Stimulated activated CD4-positive, alpha-beta T cell treated with anti-CD3 and anti-CD28 coated beads, TNF-alpha, amount 100 ng/mL, for 1 hour (primary cell): ENCODE measurements at regions not wholly inside any gene's neighbourhood (a gene's known extent, or its start where the extent isn't known, plus 50 kb on each side); places are given as distances from the start of the nearest gene placed in this dataset.

Source experiments
- DNase-seq, 3 donors: peaks; one replicate each; pipeline ENCODE4 v3.0.0-alpha.2; 2020; ENCODE audit warnings: low read depth in 3 of 3, low spot score in 1 of 3

DNA sequence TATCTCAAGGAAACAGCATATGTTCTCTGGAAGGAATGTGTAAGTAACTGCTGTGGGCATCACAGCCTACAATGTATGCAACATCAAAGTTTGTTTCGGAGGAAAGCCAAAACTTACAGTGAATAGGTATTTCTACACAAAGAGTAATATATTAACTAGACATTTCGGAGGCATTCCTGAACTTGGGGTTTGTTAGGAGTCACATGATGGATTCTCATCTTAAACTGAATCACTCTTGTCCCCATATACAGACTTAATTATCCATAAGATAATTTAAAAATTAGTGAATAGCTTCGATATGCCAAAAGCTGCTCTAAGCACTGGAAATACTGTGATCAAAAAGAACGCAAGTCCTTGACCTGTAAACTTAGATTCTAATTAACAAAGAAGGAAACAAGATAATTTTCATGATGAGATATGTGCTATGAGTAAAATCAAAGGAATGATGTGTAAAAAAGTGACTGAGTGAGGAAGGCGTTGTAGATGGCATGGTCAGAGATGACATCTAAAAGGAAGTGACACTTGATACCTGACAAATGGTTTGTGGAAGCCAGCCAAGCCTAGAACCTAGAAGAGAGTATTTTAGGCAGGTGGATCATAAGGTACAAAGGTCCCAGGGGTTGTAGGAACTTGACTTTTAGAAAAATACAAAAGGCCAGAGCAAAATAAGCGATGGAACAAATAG lies 273.1 kb downstream of the MRPL39 start:
- DNase-seq, result no peak

DNA sequence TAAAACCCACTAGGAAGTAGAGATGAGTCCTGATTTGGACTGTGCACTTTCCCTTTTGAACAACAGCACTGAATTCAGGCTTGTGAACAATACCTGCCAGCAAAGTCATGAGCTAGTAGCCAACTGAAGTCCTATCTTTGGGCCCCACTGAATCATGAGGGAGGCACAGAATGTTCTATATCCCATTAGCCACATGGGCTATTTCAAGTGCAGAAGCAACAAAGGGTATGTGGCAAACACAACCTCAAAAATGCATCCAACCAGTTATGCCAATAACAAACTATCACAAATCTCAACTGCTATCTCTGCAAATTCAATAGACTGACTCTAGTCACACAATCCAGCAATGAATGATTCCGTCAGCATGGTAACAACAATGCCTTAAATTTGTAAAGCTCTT lies 276.0 kb downstream of the MRPL39 start:
- no peak for DNase-seq

DNA sequence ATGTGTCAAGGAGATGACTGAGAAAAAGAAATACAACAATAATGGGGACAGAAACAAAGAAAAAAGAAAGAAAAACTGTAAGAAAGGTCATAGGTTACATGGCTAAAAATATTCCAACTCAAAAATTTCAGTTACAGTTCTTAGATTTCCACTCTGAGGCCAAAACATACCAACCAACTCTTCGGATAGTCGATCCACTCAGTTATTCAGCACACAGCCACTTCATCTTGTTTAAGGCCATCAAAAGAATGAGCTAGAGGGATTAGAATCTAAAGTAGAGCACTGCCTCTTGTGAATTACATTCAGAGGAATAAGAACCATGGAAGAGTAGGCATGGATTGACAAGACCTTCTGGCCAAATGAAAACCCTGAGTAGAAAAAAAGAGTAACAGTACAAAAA lies 277.0 kb downstream of the MRPL39 start:
- DNase-seq, result no peak

DNA sequence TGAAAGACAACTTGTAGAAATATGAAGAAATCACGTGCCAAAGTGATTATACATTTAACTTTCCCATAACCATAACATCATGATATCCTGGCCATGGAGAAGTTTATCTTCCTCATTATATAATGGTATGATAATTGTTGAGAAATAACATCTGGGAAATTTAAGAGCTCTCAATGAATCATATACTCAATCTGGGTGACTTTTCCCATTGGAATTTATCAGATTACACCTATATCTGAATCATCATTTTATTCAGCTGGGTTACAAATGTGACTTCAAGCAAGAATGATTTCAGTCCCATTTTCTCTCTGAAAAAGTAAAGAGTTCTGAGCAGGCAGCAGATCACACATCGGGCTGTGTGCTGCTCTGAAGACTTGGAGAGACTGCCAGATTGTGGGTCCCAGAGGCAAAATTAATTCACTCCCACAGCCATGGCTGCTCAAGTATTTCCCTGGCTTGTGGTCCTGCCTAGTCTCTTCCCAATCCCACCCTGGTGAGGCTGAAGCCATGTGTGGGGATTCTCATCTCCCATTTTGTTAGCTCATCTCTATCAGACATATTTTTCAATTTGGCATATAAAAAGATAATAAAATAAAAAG lies 278.0 kb downstream of the MRPL39 start:
- no peak for DNase-seq

DNA sequence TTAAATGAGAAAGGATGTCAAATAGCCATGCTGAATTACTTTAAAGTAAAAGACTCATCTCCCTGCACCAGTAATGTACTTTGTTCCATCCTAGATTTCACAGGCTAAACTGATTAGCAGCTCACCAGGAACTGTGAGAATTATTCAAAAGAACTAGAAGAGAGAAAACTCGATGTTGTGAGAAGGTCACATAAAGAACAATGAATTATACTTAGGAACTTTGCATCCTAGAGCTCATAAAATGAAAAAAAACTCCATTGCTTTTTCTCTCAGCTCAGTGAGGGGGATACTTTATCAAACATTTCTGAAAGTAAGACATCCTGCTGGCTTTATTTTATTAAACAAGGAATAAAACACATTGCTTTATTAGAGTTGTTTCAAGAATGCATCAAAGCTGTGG lies 278.5 kb downstream of the MRPL39 start:
- no peak for DNase-seq

DNA sequence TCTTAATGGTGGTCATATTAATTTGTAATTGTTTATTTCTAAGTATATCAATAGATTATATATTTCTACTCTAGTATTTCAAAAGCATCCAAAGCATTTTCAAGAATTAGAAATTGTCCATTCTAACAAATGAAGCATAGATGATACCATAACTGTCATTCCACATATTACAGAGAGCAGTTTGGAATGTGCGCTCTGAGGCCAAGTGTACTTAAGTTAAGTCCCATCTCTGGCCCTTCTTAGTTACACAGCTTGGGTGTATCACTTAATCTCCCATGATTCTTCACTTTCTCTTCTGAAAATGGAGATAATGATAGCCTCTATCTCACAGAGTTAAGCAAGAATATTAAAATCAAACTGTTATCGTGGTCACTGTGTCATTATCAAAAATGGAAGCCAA lies 281.1 kb downstream of the MRPL39 start:
- DNase-seq, result no peak

DNA sequence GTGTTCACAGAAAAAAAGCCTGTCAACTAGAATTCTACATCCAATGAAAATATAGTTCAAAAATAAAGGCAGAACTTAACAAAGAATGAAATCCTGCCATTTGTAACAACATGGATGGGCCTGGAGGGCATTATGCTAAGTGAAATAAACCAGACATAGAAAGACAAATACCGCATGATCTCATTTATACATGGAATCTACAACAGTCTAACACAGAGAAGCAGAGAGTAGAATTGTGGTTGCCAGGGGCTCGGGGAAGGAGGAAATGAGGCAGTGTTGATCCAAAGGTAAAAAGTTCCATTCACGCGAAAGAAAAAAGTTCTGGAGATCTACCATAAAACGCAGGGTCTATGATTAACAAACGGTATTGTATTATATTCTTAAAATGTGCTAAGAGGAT lies 282.6 kb downstream of the MRPL39 start:
- no peak for DNase-seq

DNA sequence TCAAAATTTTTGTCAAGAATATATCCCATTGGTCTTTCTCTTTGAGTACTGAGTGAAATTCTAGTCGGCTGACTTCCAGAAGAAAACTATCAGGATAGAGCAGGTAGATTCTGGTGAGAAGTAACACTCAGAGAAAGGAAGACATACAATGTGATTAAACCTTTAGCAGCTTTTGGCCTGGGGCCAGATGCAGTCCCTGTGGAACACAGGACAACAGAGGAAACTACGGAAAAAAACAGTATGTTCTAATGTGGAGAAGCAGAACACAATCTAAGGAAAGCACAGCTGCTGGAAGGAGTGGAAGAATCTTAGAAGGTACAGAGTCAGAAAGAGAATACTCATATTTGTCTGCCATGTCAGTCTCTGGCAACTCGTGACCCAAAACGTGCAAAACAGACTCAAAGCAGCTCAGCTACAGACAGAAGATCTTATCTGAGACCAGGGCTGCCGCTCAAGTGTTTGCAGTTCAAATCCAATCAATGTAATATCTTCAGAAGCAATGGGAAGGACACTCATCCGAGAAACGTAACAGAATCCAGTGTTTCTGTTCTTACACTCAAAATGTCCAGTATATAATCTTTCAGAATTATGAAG lies 283.8 kb downstream of the MRPL39 start:
- no peak for DNase-seq

DNA sequence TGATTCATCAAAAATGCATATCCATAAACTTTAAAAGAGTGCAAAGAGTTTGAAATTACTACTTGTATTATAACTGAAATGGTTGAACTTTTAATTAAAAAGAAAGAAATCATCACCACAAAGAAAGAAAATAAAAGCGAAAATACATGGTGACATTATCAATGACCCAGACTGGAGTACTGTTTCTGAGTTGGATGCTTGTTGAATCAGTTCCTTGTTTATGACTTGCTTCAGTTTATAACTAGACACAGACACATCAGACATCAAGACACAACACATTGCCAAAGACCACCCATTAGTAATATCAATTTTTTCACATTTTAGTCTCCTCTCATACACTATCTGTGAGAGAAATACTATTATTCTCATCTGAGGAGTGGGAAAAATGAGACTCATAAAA lies 293.0 kb downstream of the MRPL39 start:
- DNase-seq, result no peak

DNA sequence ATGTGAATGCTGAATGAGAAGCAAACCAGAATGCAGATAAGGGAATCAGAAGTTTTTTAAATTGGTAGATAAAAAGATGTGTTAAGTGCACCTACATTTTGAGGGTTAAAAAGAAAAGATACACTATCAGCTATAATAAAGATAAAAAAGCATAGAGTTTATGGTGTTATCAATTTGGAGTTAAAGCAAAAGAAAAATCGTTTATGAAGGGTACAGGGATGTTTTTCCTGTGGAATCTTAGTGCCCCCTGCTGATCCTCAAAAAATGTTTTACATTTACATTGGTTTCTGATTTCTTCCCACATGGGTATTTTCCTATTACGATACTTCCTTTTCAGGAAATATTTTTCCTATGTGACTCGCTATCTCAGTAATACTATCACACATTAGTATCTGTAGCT lies 293.5 kb downstream of the MRPL39 start:
- DNase-seq, result no peak

DNA sequence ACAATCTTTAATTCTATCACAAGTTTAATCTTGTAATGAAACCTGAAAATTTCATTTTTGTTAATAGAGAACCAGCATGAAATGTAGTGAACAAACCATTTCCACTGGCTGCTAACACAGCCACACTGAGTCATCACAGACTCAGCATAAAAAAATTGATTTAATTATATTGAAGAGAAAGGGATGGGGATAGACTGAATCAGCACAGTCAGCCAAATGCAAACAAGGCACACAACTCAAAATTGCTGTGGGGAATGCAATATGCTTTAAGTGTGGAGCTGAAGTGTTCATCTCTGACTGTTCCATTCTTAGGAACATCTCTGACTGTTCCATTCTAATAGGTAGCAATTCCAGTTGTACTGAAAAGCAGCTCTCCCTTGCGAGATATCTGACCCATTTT lies 299.8 kb downstream of the MRPL39 start:
- DNase-seq, result no peak

DNA sequence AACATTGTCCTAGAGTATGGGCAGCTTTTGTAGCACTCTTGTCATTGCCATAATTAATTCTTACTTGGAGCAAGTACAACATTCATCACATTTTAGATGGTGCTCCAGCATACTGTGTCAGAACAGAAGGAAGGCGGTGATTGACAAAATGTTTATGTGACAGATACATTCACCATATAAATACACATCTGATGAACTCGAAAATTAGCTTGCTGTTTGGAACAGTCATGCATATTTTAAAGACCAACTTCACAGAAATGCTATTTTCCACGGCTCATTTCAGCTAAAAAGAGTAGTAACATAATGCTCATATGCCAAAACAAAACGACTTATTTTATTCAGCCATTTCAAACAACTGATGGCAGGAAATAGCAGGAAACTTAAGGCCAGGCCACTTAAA lies 302.7 kb downstream of the MRPL39 start:
- no peak for DNase-seq

DNA sequence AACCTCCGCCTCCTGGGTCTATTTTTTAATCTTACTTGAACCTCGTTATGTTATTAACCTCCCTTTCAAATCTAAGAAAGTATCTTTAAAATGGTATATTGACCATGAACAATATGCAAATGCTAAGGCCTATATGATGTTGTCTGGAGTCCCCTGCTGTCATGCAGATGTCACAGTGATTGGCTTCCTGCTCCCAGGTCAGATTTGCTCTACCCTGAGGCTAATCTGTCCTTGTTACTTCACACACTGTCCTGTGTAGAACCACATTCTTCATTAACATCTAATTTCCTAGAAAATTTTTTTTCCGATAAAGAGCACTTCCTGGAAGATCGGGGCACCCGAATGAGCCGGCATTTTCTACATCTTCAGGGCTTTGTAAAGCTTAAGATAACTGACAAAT lies 306.6 kb downstream of the MRPL39 start:
- DNase-seq, result no peak

DNA sequence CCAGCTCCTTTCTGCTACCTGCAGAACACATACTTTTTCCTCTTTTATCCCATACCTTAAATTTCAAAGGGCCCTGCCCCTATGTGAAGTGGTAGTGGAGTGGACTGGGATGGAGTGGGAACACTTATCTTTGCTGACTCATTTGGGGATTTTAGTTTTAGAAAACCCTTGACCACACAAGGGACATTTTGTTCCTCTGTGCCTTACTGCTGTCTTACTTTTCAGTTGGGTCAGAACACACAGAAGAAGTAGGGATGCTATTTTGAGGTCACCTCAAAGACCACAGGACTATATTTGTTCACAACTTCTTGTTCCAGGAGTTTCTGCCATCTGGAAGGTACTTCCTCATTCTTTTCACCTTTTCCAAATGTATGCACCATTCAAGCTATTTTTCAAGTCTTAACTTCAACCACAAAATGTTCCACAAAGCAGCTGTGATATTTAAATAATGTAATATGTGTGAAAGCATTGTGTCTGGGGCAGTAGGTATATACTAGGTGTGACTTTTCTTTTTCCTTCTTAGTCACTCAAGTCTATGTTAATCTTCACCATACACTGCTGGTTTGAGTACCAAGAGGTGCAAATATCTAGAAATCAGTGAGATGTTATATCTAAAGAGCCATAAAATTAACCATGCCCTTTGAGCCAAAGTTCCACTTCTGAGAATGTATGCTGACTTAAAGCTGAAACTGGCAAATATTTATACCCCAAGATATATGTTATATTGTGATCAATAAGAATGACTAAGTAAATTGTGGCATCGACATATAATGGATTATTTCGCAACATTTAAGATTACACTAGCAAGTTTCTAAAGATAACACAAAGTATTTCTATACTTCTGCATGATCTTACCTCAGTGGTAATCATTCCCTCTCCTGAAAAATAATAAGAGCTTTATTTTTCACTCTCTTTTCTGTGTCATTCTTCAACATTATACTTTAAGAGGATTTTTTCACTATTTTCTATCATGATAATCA lies 308.5 kb downstream of the MRPL39 start:
- no peak for DNase-seq

DNA sequence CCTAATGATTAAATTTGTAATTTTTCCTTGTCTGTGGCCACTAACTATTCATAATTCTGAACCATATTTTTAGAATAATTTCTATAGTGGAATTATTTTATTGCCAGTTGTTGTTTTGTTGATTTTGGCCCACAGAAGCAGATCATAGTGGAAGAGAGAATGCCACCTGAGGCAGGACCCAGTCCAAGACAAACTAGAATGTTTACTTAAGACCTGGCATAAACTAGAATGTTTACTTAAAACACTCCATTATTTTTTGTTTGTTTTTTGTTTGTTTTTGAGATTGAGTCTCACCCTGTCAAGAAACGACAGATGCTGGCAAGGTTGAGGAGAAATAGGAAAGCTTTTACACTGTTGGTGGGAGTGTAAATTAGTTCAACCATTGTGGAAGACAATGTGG lies 310.2 kb downstream of the MRPL39 start:
- no peak for DNase-seq

DNA sequence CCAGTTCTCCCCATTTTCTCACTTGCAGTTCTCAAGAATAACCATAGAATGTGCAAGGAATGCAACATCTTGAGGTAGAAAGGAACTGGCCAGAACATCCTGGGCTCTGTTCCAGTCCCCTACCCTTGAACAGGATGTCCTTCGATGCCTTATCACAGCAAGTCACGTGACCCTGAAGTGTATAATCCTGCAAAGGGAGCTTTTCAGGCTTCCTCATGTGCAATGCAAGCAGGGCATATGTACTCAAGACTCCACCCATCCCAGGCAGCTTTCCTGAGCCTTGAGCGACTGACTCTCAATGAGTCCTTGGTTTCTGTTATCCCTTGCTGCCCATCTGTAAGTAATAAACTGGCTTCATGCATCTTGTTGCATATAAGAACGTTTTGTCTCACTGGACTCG lies 311.0 kb downstream of the MRPL39 start:
- DNase-seq, result no peak

DNA sequence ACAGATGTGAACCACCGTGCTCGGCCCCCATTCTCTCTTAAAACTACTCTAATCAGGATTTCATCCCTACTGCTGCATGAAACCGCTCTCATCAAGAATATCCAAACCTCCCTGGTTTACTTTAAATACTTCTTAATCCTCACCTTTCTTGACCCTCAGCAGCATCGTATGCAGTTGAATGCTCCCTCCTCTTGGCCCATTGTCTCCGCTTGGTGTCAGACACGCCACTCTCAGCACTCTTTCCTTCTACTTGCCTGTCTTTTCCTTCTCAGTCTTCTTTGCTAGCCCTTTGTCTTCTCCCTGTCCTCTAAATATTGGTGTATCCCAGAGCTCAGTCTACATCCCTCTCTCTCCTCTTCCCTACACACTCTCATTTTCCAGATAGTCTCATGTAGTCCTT lies 314.9 kb downstream of the MRPL39 start:
- no peak for DNase-seq

DNA sequence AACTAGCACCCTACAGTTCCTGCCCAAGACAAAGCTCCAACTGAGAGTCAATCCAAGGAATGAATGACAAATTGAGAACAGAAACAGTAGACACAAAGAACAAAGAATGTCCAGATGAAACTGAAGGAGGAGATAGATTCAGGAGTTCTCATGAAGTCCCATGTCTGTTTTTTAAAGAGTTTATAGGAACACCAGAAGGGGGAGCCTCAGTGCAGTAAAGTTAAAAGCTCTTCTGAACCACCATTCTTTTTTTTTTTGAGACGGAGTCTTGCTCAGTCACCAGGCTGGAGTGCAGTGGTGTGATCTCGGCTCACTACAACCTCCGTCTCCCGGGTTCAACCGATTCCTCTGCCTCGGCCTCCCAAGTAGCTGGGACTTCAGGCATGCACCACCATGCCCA lies 323.6 kb downstream of the MRPL39 start:
- DNase-seq, result no peak

DNA sequence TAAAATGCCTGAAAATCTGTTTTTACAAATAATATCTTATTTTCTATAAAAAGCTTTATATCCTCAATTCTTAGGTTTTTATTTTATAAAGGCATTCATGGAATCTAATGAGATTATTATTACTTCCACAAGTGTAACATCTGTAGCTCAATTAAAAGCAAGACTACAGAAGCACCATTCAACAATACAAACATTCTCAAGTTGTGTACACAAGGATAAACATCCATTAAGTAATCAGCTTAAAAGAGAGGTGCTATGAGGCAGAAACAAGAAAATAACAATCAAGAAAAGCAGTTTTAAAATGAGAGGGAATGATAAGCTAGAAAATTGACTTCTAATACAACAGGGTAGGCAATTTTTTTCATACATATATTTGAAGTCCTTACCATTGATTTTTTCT lies 326.1 kb downstream of the MRPL39 start:
- DNase-seq, result no peak

DNA sequence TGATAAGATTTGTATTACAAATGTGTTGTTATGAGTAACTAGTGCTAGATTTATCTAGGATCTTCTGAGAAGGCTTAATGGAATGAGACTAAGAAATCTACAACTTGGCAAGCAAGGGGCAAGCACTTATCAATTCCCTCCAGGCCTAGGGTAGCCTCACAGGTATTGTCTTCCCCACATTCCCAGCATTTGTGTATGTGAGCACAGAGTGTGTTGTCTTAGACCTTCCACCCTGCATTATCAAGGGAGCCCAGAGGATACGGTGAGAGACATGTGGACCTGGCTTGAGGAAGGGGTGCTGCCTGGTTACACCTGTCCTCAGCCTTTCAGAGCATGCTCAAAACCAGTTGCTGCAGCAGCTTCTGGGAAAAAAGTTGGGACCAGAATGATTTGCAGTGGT lies 327.2 kb downstream of the MRPL39 start:
- no peak for DNase-seq

DNA sequence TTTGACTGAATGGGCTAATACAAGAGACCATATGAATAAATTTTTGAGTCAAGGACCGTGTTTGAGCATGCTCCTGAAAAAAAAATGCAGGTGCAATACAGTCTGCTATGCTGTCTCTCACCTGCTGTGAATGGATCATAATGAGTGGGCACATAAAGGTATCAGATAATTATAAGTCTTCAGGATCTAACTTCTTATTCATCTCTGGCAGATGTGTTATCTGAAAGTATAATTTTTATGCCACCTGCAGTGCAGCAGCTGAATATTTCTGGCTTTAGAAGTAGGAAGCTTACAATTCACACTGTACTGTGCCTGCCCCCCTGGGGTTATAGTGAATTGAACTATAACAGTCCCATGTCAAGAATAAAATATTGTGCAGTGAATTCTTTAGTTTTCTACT lies 333.3 kb downstream of the MRPL39 start:
- DNase-seq, result no peak
